ENCODE measurements at regions not wholly inside any gene's neighbourhood (a gene's known extent, or its start where the extent isn't known, plus 50 kb on each side); places are given as distances from the start of the nearest gene placed in this dataset.

DNA sequence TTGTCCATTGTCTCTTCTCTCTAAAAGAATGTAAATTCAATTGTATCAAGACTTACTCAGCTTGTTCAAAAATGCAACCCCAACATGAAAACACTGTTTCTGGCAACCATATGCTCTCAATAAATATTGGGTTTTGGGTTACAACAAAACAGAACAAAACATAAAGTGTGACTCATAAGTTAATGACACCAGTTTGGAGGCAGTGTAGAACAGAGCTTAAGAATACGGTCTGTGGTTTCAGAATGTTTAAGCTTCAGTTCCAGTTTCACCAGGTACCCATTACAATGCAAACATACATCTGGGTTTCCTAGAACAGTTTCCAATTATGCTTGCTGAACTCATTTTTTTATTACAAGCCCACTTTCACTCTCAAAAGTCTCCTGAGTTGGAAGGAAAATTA lies 285.8 kb upstream of the PCDH9 start:
- TF ChIP-seq EP300 (IDR thresholded peaks at IDR 0.05) (no peak), POLR2A (IDR thresholded peaks at IDR 0.05; ENCODE audit: low read length) (no peak), JUN (IDR thresholded peaks at IDR 0.05) (no peak), MAFK (IDR thresholded peaks at IDR 0.05; ENCODE audit: partially characterized antibody) (no peak), CBX8 (IDR thresholded peaks at IDR 0.05) (no peak), RNF2 (IDR thresholded peaks at IDR 0.05; ENCODE audit: borderline replicate concordance, low read depth) (no peak), ZFP36 (IDR thresholded peaks at IDR 0.05; ENCODE audit: borderline replicate concordance, partially characterized antibody) (no peak)
- TF ChIP-seq, protein P1, sequence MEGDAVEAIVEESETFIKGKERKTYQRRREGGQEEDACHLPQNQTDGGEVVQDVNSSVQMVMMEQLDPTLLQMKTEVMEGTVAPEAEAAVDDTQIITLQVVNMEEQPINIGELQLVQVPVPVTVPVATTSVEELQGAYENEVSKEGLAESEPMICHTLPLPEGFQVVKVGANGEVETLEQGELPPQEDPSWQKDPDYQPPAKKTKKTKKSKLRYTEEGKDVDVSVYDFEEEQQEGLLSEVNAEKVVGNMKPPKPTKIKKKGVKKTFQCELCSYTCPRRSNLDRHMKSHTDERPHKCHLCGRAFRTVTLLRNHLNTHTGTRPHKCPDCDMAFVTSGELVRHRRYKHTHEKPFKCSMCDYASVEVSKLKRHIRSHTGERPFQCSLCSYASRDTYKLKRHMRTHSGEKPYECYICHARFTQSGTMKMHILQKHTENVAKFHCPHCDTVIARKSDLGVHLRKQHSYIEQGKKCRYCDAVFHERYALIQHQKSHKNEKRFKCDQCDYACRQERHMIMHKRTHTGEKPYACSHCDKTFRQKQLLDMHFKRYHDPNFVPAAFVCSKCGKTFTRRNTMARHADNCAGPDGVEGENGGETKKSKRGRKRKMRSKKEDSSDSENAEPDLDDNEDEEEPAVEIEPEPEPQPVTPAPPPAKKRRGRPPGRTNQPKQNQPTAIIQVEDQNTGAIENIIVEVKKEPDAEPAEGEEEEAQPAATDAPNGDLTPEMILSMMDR (IDR thresholded peaks at IDR 0.05), result no peak
- TF ChIP-seq, protein P2, sequence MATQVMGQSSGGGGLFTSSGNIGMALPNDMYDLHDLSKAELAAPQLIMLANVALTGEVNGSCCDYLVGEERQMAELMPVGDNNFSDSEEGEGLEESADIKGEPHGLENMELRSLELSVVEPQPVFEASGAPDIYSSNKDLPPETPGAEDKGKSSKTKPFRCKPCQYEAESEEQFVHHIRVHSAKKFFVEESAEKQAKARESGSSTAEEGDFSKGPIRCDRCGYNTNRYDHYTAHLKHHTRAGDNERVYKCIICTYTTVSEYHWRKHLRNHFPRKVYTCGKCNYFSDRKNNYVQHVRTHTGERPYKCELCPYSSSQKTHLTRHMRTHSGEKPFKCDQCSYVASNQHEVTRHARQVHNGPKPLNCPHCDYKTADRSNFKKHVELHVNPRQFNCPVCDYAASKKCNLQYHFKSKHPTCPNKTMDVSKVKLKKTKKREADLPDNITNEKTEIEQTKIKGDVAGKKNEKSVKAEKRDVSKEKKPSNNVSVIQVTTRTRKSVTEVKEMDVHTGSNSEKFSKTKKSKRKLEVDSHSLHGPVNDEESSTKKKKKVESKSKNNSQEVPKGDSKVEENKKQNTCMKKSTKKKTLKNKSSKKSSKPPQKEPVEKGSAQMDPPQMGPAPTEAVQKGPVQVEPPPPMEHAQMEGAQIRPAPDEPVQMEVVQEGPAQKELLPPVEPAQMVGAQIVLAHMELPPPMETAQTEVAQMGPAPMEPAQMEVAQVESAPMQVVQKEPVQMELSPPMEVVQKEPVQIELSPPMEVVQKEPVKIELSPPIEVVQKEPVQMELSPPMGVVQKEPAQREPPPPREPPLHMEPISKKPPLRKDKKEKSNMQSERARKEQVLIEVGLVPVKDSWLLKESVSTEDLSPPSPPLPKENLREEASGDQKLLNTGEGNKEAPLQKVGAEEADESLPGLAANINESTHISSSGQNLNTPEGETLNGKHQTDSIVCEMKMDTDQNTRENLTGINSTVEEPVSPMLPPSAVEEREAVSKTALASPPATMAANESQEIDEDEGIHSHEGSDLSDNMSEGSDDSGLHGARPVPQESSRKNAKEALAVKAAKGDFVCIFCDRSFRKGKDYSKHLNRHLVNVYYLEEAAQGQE (IDR thresholded peaks at IDR 0.05), result no peak
- TF ChIP-seq, protein P3, sequence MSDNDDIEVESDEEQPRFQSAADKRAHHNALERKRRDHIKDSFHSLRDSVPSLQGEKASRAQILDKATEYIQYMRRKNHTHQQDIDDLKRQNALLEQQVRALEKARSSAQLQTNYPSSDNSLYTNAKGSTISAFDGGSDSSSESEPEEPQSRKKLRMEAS (IDR thresholded peaks at IDR 0.05), result no peak
- TF ChIP-seq, protein P4, sequence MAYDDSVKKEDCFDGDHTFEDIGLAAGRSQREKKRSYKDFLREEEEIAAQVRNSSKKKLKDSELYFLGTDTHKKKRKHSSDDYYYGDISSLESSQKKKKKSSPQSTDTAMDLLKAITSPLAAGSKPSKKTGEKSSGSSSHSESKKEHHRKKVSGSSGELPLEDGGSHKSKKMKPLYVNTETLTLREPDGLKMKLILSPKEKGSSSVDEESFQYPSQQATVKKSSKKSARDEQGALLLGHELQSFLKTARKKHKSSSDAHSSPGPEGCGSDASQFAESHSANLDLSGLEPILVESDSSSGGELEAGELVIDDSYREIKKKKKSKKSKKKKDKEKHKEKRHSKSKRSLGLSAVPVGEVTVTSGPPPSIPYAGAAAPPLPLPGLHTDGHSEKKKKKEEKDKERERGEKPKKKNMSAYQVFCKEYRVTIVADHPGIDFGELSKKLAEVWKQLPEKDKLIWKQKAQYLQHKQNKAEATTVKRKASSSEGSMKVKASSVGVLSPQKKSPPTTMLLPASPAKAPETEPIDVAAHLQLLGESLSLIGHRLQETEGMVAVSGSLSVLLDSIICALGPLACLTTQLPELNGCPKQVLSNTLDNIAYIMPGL (CRISPR knock-in tag; IDR thresholded peaks at IDR 0.05; ENCODE audit: borderline replicate concordance), result no peak
- TF ChIP-seq, protein P5, sequence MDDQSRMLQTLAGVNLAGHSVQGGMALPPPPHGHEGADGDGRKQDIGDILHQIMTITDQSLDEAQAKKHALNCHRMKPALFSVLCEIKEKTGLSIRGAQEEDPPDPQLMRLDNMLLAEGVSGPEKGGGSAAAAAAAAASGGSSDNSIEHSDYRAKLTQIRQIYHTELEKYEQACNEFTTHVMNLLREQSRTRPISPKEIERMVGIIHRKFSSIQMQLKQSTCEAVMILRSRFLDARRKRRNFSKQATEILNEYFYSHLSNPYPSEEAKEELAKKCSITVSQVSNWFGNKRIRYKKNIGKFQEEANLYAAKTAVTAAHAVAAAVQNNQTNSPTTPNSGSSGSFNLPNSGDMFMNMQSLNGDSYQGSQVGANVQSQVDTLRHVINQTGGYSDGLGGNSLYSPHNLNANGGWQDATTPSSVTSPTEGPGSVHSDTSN (IDR thresholded peaks at IDR 0.05), result no peak
